WTC11 (cell line): ENCODE measurements at regions not wholly inside any gene's neighbourhood (a gene's known extent, or its start where the extent isn't known, plus 50 kb on each side); places are given as distances from the start of the nearest gene placed in this dataset.

Source experiments
- ATAC-seq: fragments of 200-7000 bp; cut with Tn5 transposase; 2 replicates; pipeline ENCODE4 v1.10.0; 2021; ENCODE audit warnings: mild to moderate bottlenecking, moderate library complexity
- CTCF ChIA-PET: fragments of 300-600 bp; sonication (Branson Sonifier 250); formaldehyde crosslinking; loops from one replicate; lab custom pipeline; 2021; ENCODE audit warnings: antibody characterized with exemption; lab: Charles Lee
- POLR2A ChIA-PET: fragments of 350-600 bp; sonication (Branson Sonifier 250); formaldehyde crosslinking; loops from one replicate; lab custom pipeline; 2021; ENCODE audit warnings: antibody characterized with exemption; lab: Charles Lee
- DNase-seq: peaks from one replicate; pipeline ENCODE4 v3.0.0; 2021; ENCODE audit warnings: low spot score
- H3K27ac Mint-ChIP-seq: 2 replicates; pipeline ENCODE4 v1.8.0; 2021; ENCODE audit warnings: mixed read lengths
- H3K27me3 Mint-ChIP-seq: 2 replicates; pipeline ENCODE4 v1.8.0; 2021; ENCODE audit warnings: low read depth, mild to moderate bottlenecking, moderate library complexity, mixed read lengths
- H3K36me3 Mint-ChIP-seq: 2 replicates; pipeline ENCODE4 v1.8.0; 2021; ENCODE audit warnings: mixed read lengths
- H3K4me1 Mint-ChIP-seq: 2 replicates; pipeline ENCODE4 v1.8.0; 2022; ENCODE audit warnings: mixed read lengths
- H3K4me3 Mint-ChIP-seq: 2 replicates; pipeline ENCODE4 v1.8.0; 2021; ENCODE audit warnings: mild to moderate bottlenecking, moderate library complexity, mixed read lengths
- H3K9me3 Mint-ChIP-seq: 2 replicates; pipeline ENCODE4 v1.8.0; 2021; ENCODE audit warnings: mixed read lengths
- CBFB ChIP-seq: sonication (generic); formaldehyde crosslinking; IDR thresholded peaks from 2 replicates; pipeline ENCODE4 v1.8.1; 2022; ENCODE audit warnings: mild to moderate bottlenecking, low read depth, missing genetic modification reagents
- GTF2I ChIP-seq: fragments of 250-450 bp; sonication (Bioruptor Pico); conservative IDR thresholded peaks from 2 replicates; pipeline ENCODE4 v1.4.0; 2021; ENCODE audit warnings: mild to moderate bottlenecking
- HMGA2 ChIP-seq: fragments of 250-450 bp; sonication (Bioruptor Pico); IDR thresholded peaks from 2 replicates; pipeline ENCODE4 v1.4.0; 2021; ENCODE audit warnings: mild to moderate bottlenecking, moderate library complexity
- IRF2 ChIP-seq: sonication (generic); formaldehyde crosslinking; IDR thresholded peaks from 2 replicates; pipeline ENCODE4 v1.8.0; 2022; ENCODE audit warnings: low read depth, missing genetic modification reagents, borderline replicate concordance
- MYBL2 ChIP-seq: sonication (generic); formaldehyde crosslinking; IDR thresholded peaks from 2 replicates; pipeline ENCODE4 v1.8.1; 2023; ENCODE audit warnings: mild to moderate bottlenecking, moderate library complexity, missing genetic modification reagents
- NR1H2 ChIP-seq: sonication (generic); formaldehyde crosslinking; IDR thresholded peaks from 2 replicates; pipeline ENCODE4 v1.9.0; 2021; ENCODE audit warnings: mild to moderate bottlenecking, moderate library complexity, missing genetic modification reagents
- OVOL2 ChIP-seq: fragments of 250-450 bp; sonication (Bioruptor Pico); IDR thresholded peaks from 2 replicates; pipeline ENCODE4 v1.9.0; 2021; ENCODE audit warnings: mild to moderate bottlenecking, borderline replicate concordance
- SMAD3 ChIP-seq: sonication (generic); formaldehyde crosslinking; IDR thresholded peaks from 2 replicates; pipeline ENCODE4 v1.8.0; 2022; ENCODE audit warnings: missing genetic modification reagents, mild to moderate bottlenecking, borderline replicate concordance
- SOX15 ChIP-seq: fragments of 250-450 bp; sonication (Bioruptor Pico); IDR thresholded peaks from 2 replicates; pipeline ENCODE4 v1.9.0; 2021; ENCODE audit warnings: mild to moderate bottlenecking
- TP53 ChIP-seq: sonication (generic); formaldehyde crosslinking; IDR thresholded peaks from 2 replicates; pipeline ENCODE4 v1.8.1; 2023; ENCODE audit warnings: mild to moderate bottlenecking, missing genetic modification reagents
- ZNF121 ChIP-seq: sonication (generic); formaldehyde crosslinking; IDR thresholded peaks from 2 replicates; pipeline ENCODE4 v1.8.0; 2023; ENCODE audit warnings: missing genetic modification reagents
- ZNF232 ChIP-seq: sonication (generic); formaldehyde crosslinking; IDR thresholded peaks from 2 replicates; pipeline ENCODE4 v1.8.0; 2022; ENCODE audit warnings: mild to moderate bottlenecking, missing genetic modification reagents
- ZNF396 ChIP-seq: fragments of 250-450 bp; sonication (Bioruptor Pico); IDR thresholded peaks from 2 replicates; pipeline ENCODE4 v1.8.0; 2021; ENCODE audit warnings: mild to moderate bottlenecking, moderate library complexity, borderline replicate concordance
- TF ChIP-seq, protein P1 (sequence below): sonication (generic); formaldehyde crosslinking; IDR thresholded peaks from 2 replicates; pipeline ENCODE4 v1.8.1; 2023; ENCODE audit warnings: mild to moderate bottlenecking, missing genetic modification reagents
- TF ChIP-seq, protein P2 (sequence below): sonication (generic); formaldehyde crosslinking; IDR thresholded peaks from 2 replicates; pipeline ENCODE4 v1.8.0; 2022; ENCODE audit warnings: mild to moderate bottlenecking, missing genetic modification reagents
- TF ChIP-seq, protein P3 (sequence below): sonication (generic); formaldehyde crosslinking; IDR thresholded peaks from 2 replicates; pipeline ENCODE4 v1.8.1; 2023; ENCODE audit warnings: mild to moderate bottlenecking, missing genetic modification reagents, moderate library complexity
- TF ChIP-seq, protein P4 (sequence below): sonication (generic); formaldehyde crosslinking; IDR thresholded peaks from 2 replicates; pipeline ENCODE4 v1.8.1; 2023; ENCODE audit warnings: mild to moderate bottlenecking, missing genetic modification reagents, borderline replicate concordance
- TF ChIP-seq, protein P5 (sequence below): sonication (generic); formaldehyde crosslinking; conservative IDR thresholded peaks from 2 replicates; pipeline ENCODE4 v1.8.1; 2023; ENCODE audit warnings: mild to moderate bottlenecking, low read depth, missing genetic modification reagents, moderate library complexity
- TF ChIP-seq, protein P6 (sequence below): sonication (generic); formaldehyde crosslinking; IDR thresholded peaks from 2 replicates; pipeline ENCODE4 v1.8.1; 2022; ENCODE audit warnings: low read depth, mild to moderate bottlenecking, moderate library complexity, missing genetic modification reagents, borderline replicate concordance

DNA sequence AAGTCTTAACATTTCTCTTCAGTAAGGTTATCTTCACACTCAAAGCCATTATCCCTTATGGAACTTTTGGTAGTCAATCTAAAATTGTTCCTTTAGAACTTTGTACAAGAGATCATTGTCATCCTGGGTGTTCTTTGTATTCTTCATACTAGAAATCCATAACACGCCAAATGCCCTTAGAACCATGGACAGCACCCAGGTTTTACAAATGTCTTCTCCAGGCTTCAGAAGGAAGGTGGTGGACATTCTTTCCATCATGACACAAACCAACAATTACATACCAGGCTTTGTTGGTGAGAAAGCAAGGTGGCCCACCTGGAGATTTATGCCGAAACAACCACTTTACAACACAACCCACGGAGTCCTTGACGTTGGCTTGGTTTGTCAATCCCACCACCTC lies 365.6 kb upstream of the TBX3 start (continued):
- TF ChIP-seq, protein P1, sequence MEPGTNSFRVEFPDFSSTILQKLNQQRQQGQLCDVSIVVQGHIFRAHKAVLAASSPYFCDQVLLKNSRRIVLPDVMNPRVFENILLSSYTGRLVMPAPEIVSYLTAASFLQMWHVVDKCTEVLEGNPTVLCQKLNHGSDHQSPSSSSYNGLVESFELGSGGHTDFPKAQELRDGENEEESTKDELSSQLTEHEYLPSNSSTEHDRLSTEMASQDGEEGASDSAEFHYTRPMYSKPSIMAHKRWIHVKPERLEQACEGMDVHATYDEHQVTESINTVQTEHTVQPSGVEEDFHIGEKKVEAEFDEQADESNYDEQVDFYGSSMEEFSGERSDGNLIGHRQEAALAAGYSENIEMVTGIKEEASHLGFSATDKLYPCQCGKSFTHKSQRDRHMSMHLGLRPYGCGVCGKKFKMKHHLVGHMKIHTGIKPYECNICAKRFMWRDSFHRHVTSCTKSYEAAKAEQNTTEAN (CRISPR knock-in tag), result no peak
- no peak for TF ChIP-seq ZNF232 (CRISPR knock-in tag)

DNA sequence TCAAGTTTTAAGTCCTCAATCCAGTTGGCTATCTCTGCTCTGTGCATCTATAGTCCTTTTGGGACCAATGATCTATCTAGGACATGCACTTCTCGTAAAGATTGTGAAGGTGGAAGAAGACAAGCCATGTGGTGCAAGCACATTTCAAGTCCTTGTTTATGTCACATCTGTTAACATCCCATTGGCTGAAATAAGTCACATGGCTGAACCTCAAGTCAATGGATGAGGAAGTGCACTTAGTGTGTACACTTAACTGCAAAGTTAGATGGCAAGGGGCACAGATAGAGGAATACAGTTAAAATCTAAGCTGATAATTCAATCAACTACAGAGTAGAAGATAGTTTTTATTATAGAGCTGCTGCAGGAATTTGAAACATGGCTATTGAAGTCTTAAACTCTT lies 362.8 kb upstream of the TBX3 start:
- Mint-ChIP-seq H3K9me3 (peaks cover 7% of the 10 kb centered on the region), H3K36me3 (no peaks in the 10 kb centered on the region), H3K27ac (no peak overlapping the region), H3K4me1 (peaks cover 11% of the 10 kb centered on the region), H3K27me3 (no peaks in the 10 kb centered on the region), H3K4me3 (no peak overlapping the region)
- TF ChIP-seq SMAD3 (CRISPR knock-in tag), result no peak
- TF ChIP-seq, protein P2, sequence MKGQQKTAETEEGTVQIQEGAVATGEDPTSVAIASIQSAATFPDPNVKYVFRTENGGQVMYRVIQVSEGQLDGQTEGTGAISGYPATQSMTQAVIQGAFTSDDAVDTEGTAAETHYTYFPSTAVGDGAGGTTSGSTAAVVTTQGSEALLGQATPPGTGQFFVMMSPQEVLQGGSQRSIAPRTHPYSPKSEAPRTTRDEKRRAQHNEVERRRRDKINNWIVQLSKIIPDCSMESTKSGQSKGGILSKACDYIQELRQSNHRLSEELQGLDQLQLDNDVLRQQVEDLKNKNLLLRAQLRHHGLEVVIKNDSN (CRISPR knock-in tag), result peak; percentile 62; the same call in 1 of the 2 replicates
- TF ChIP-seq, protein P3, sequence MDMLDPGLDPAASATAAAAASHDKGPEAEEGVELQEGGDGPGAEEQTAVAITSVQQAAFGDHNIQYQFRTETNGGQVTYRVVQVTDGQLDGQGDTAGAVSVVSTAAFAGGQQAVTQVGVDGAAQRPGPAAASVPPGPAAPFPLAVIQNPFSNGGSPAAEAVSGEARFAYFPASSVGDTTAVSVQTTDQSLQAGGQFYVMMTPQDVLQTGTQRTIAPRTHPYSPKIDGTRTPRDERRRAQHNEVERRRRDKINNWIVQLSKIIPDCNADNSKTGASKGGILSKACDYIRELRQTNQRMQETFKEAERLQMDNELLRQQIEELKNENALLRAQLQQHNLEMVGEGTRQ (CRISPR knock-in tag), result peak; percentile 76
- POLR2A ChIA-PET, result no interaction called here
- DNase-seq (no peak), ATAC-seq (no peak)
- CTCF ChIA-PET, result no interaction called here

DNA sequence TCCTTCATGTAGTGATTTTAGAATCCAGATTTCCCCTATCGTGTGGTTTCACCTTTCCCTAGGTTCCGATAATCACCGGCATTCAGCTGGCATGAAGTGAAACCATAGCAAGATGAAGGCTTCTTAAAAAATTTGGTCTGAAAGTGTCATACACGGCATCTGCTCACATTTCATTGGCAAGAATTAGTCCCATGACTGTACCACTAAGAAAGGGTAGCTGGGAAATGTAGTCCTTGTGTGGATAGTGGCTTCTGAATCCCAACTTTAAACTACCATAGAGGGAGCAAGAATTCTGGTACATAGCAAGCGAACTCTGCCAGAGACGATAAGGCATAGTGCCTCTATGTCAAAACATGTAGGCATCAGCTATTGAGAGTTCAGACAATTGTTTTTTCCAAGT lies 360.1 kb upstream of the TBX3 start:
- peak; percentile 81 for ATAC-seq
- ChIA-PET POLR2A (no interaction called here), CTCF (no interaction called here)
- H3K27ac Mint-ChIP-seq, result no peak overlapping the region
- no peaks in the 10 kb centered on the region for H3K27me3 Mint-ChIP-seq
- DNase-seq, result no peak
- peaks cover 6% of the 10 kb centered on the region for H3K4me1 Mint-ChIP-seq
- H3K36me3 Mint-ChIP-seq, result no peaks in the 10 kb centered on the region
- H3K4me3 Mint-ChIP-seq, result no peak overlapping the region
- H3K9me3 Mint-ChIP-seq, result peaks cover 10% of the 10 kb centered on the region
- TF ChIP-seq CBFB (CRISPR knock-in tag) (no peak), OVOL2 (no peak), MYBL2 (CRISPR knock-in tag) (no peak), NR1H2 (no peak)
- TF ChIP-seq, protein P3 (CRISPR knock-in tag), result peak; percentile 83
- TF ChIP-seq, protein P2 (CRISPR knock-in tag), result peak; percentile 78

DNA sequence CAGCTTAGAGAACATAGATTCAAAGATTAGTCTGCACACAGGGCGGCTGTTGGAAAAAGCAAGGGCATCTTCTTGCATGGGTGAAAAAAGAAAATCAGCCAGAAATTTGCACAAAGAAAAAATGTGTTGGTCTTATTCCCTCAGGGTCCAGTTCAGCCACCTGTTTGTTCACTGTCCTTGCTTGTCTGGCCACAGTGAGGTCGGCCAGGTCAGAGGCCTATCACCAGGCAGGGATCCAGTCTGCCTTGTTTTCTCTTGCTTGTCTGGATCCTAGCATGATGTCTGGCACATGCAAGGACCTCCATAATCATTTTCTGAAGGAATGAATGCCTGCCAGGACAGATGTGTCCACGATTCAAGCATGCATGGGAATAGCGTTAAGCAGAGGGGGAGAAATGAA lies 359.1 kb upstream of the TBX3 start:
- no peak for ATAC-seq
- H3K4me3 Mint-ChIP-seq, result no peak overlapping the region
- peaks cover 10% of the 10 kb centered on the region for H3K9me3 Mint-ChIP-seq
- H3K27ac Mint-ChIP-seq, result no peak overlapping the region
- ChIA-PET POLR2A (no interaction called here), CTCF (no interaction called here)
- H3K27me3 Mint-ChIP-seq, result no peaks in the 10 kb centered on the region
- peaks cover 6% of the 10 kb centered on the region for H3K4me1 Mint-ChIP-seq
- no peak for DNase-seq
- no peaks in the 10 kb centered on the region for H3K36me3 Mint-ChIP-seq
- TF ChIP-seq ZNF396 (CRISPR knock-in tag), result no peak
- no peak for TF ChIP-seq HMGA2 (CRISPR knock-in tag)
- no peak for TF ChIP-seq IRF2
- no peak for TF ChIP-seq GTF2I (CRISPR knock-in tag)
- TF ChIP-seq SOX15 (CRISPR knock-in tag), result no peak
- TF ChIP-seq, protein P4, sequence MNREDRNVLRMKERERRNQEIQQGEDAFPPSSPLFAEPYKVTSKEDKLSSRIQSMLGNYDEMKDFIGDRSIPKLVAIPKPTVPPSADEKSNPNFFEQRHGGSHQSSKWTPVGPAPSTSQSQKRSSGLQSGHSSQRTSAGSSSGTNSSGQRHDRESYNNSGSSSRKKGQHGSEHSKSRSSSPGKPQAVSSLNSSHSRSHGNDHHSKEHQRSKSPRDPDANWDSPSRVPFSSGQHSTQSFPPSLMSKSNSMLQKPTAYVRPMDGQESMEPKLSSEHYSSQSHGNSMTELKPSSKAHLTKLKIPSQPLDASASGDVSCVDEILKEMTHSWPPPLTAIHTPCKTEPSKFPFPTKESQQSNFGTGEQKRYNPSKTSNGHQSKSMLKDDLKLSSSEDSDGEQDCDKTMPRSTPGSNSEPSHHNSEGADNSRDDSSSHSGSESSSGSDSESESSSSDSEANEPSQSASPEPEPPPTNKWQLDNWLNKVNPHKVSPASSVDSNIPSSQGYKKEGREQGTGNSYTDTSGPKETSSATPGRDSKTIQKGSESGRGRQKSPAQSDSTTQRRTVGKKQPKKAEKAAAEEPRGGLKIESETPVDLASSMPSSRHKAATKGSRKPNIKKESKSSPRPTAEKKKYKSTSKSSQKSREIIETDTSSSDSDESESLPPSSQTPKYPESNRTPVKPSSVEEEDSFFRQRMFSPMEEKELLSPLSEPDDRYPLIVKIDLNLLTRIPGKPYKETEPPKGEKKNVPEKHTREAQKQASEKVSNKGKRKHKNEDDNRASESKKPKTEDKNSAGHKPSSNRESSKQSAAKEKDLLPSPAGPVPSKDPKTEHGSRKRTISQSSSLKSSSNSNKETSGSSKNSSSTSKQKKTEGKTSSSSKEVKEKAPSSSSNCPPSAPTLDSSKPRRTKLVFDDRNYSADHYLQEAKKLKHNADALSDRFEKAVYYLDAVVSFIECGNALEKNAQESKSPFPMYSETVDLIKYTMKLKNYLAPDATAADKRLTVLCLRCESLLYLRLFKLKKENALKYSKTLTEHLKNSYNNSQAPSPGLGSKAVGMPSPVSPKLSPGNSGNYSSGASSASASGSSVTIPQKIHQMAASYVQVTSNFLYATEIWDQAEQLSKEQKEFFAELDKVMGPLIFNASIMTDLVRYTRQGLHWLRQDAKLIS, result no peak
- TF ChIP-seq TP53 (CRISPR knock-in tag), result no peak
- TF ChIP-seq, protein P5, sequence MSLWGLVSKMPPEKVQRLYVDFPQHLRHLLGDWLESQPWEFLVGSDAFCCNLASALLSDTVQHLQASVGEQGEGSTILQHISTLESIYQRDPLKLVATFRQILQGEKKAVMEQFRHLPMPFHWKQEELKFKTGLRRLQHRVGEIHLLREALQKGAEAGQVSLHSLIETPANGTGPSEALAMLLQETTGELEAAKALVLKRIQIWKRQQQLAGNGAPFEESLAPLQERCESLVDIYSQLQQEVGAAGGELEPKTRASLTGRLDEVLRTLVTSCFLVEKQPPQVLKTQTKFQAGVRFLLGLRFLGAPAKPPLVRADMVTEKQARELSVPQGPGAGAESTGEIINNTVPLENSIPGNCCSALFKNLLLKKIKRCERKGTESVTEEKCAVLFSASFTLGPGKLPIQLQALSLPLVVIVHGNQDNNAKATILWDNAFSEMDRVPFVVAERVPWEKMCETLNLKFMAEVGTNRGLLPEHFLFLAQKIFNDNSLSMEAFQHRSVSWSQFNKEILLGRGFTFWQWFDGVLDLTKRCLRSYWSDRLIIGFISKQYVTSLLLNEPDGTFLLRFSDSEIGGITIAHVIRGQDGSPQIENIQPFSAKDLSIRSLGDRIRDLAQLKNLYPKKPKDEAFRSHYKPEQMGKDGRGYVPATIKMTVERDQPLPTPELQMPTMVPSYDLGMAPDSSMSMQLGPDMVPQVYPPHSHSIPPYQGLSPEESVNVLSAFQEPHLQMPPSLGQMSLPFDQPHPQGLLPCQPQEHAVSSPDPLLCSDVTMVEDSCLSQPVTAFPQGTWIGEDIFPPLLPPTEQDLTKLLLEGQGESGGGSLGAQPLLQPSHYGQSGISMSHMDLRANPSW (CRISPR knock-in tag), result no peak
- no peak for TF ChIP-seq ZNF121
- TF ChIP-seq, protein P6, sequence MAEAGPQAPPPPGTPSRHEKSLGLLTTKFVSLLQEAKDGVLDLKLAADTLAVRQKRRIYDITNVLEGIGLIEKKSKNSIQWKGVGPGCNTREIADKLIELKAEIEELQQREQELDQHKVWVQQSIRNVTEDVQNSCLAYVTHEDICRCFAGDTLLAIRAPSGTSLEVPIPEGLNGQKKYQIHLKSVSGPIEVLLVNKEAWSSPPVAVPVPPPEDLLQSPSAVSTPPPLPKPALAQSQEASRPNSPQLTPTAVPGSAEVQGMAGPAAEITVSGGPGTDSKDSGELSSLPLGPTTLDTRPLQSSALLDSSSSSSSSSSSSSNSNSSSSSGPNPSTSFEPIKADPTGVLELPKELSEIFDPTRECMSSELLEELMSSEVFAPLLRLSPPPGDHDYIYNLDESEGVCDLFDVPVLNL (CRISPR knock-in tag), result no peak
